ENCODE measurements at regions not wholly inside any gene's neighbourhood (a gene's known extent, or its start where the extent isn't known, plus 50 kb on each side); places are given as distances from the start of the nearest gene placed in this dataset.

DNA sequence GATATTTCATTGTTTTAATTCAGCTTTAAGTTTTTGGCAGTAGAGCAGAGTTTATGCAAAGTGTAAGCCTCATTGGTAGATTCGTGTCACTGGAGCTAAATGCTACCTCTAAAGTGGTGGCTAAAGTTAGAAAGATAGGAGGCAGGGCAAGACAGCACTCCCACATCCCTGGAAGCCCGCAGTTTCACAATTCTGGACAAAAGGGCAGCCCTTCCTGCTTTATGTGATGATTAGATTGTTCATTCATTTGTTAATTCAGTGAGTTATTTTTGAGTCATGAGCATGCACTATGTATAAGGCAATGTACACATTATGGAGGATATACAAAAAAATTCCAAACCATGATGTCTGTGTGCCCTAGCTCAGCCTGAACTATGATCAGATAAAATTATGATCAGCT, 52.1 kb upstream of the EIF3M start:
- in situ Hi-C loops (cut with MboI; ENCODE audit: low sequenced_read_pairs) = no loop called here

DNA sequence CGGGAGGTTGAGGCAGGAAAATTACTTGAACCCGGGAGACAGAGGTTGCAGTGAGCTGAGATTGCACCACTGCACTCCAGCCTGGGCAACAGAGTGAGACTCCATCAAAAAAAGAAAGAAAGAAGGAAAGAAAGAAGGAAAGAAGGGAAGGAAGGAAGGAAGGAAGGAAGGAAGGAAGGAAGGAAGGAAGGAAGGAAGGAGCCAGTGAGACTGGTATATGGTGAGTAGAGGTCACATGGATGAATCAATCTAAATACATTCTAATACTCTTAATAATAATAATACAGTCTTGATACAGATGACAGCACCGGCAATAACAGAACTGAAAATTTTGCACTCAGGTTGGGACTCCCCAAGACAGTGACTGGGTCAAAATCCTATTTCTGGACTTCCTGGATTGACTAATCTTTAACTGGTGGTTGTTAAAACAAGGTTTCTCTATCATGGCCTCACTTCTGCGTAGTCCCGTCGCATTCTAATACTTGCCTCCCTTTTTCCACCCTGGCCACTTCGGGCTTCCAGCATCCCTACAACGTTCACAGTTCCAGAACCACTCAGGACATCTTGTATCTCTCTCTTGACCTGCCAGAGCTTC, 53.5 kb upstream of the EIF3M start:
- in situ Hi-C loops (cut with MboI; ENCODE audit: low sequenced_read_pairs) = no loop called here

DNA sequence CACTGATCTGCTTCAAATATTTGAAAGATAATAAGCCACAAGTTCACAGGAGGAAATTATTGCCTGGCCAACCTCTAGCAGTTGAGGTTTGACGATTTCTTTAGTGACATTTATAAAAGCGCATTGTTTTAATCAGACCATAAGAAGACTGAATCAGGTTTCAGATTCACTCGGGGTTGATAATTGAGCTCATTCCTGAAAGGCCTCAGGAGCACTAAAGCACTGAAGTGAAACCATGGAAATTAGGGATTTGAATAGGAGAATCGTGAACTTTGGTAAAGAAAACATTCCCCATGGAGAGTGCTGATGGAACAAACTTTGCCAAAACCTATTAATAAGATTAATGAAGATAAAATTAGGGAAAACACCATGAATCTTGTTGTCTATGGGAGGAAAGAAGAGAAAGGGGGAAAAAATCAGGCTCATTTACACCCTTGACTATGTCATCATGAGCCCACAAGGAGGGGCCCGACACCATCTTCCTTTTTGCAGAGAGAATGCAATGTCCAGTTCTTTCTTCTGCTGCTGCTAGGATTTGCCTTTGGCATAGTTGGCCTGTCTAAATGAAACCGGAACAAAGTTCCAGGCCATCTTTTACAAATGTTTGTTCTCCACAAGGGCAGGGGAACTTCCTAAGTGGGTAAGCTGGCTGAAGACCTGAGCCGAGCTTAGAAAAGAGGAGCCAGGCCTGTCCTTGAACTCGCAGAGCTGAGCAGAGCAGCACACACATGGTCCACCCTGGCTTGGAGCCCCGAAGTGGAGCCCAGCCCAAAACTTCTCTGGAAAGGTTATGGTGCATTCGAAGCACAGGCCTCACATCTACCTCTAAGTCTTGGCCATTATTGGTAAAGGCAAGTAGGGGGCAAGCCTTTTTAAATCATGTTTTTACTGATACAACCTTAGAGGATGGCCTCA, 56.1 kb upstream of the EIF3M start:
- in situ Hi-C loops (cut with MboI; ENCODE audit: low sequenced_read_pairs) = no loop called here

DNA sequence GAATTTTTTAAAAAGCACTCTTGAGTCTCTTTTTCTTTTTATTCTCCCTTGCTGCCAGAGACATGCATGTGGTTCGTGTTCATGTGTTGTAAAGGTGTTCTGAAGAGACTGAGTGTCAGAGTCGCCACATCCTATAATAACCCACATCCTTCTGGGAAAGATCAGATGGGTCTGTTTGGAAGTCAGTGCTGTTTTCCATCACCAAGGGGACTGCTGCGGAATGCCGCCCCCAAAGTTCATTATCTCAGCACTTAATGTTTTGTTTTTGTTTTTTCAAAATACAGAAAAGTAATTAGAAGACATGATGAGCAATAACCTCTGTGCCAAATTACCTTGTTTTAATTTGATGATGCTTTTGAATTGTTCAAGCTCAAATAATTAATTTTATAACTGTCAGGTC, 56.9 kb upstream of the EIF3M start:
- in situ Hi-C loops (cut with MboI; ENCODE audit: low sequenced_read_pairs) = no loop called here

DNA sequence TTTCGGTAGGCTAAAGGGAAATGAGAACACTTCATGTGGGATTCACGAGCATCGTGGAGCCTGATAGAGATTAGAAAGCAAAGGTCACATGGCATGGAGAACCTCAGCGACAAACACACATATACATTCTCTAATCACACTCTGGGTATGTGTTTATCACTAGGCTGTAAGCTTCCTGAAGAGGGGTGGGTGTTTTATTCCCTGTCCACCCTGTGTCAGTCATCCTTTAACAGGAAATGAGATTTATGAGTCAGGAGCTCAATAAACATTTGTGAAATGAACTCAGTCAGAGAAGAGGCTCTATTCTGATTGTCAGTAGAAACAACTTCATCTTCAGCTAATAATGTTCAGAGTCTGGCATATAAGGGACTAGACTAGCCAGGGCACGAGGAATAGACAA, 71.7 kb upstream of the EIF3M start:
- in situ Hi-C loops (cut with MboI; ENCODE audit: low sequenced_read_pairs) = loop anchor here (25.0 kb wide), 1 partner anchor 100 kb away; no protein-coding TSS in a partner anchor

DNA sequence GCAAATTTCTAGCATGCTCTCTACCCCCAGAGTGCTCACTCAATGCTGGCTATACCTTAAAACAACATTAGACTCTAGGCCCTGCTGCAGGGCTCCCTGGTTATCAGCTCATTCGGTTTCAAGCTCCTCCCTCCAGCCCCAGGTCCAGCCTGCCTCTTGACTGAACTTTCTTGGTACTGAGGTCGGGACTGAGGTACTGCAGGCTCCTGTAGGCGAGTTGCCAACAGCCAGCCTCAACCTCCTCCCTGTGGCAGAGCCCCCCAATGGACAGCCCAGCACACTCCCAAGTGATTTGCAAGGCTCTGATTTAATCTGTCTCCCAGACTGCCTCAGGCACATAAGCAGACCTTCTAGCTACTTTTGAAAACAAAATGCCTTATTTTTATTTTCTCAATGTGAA, 73.6 kb upstream of the EIF3M start:
- in situ Hi-C loops (cut with MboI; ENCODE audit: low sequenced_read_pairs) = loop anchor here (25.0 kb wide), 1 partner anchor 98 kb away; no protein-coding TSS in a partner anchor

GRCh38 chr11:32508780-32509179, 73.4 kb upstream of the WT1 start:
- in situ Hi-C loops (cut with MboI; ENCODE audit: low sequenced_read_pairs) = loop anchor here (25.0 kb wide), 1 partner anchor 96 kb away; no protein-coding TSS in a partner anchor

DNA sequence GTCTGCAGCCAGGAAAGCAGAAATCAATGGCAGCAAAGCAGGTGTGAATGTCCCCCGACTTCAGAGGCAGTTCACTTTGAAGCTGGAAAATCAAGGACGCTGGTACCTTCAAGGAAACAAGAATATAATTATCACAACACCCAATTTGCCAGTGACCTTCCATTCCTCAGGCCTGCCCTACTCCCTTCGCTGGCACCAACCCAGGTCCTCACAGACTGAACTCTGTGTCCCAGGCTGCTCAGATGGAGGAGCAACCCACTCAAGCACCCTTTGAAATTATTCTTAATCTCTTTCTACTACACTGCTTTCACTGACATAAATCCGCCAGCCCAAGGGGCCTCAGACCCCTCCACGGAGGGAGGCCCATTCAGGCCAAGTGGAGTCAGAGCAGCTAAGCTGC, 64.7 kb upstream of the WT1 start:
- in situ Hi-C loops (cut with MboI; ENCODE audit: low sequenced_read_pairs) = loop anchor here (25.0 kb wide), 1 partner anchor 88 kb away; no protein-coding TSS in a partner anchor

GRCh38 chr11:32497951-32498350, 62.6 kb upstream of the WT1 start:
- in situ Hi-C loops (cut with MboI; ENCODE audit: low sequenced_read_pairs) = no loop called here

- in situ Hi-C loops (cut with MboI; ENCODE audit: low sequenced_read_pairs) = no loop called here
These were observed 59.3 kb upstream of the WT1 start for GRCh38 chr11:32494629-32495028.

GRCh38 chr11:32489464-32489863, 54.1 kb upstream of the WT1 start:
- in situ Hi-C loops (cut with MboI; ENCODE audit: low sequenced_read_pairs) = no loop called here

DNA sequence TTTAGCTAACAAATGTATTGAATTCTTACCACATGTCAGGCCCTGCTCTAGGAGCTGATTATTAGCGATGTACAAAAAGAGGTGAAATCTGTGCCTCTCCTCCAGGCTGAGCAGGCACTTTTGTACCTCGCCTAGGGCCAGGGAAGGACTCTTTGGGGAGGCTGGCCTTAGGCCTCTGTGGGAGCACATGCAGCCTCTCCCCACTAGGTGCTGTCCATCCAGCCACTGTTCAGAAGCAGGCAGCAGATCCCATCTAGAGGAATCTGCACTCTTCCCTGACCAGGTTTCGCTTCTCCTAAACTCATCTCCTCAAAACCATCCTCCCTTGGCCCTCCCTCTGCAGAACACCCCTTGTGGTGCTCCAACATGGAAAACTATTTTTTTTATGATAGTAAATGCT, 51.9 kb upstream of the WT1 start:
- in situ Hi-C loops (cut with MboI; ENCODE audit: low sequenced_read_pairs) = no loop called here

DNA sequence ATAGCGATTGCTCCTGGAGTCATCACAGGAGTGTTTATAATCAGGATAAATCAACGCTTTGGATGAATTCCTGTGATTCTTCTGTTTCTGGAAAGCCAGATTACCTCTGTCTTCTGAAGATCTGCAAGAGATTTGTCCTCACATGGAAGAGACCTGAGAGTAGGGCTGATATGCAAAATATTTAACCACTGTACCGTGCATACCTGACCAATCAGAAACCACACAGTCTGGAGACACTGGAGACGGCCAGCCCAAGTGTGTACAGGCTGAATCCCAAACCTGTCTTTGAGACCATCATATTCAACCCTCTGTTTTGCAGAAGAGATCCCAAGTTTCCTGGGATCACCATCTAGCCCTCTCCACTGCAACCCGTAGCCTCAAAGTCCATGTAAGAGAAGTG, 50.4 kb upstream of the WT1 start:
- in situ Hi-C loops (cut with MboI; ENCODE audit: low sequenced_read_pairs) = no loop called here

All from HL-60/S4 treated with phorbol 12-myristate 13-acetate at 8.2 ng/mL for 4 days and 3 days (cell line).